H1 (cell line): ENCODE measurements at regions not wholly inside any gene's neighbourhood (a gene's known extent, or its start where the extent isn't known, plus 50 kb on each side); places are given as distances from the start of the nearest gene placed in this dataset.

Experiments
- CTCF ChIA-PET: fragments of 300-600 bp; sonication (Branson Sonifier 250); formaldehyde crosslinking; loops from one replicate; lab custom pipeline; 2021; ENCODE audit not compliant: partially characterized antibody; lab: Charles Lee
- POLR2A ChIA-PET: fragments of 300-600 bp; sonication (Branson Sonifier 250); formaldehyde crosslinking; loops from one replicate; lab custom pipeline; 2021; ENCODE audit warnings: inconsistent platforms; ENCODE audit not compliant: partially characterized antibody; lab: Charles Lee
- DNase-seq, 2 experiments: peaks; one replicate each; pipeline versions ENCODE4 v3.0.0 to v3.0.0-alpha.2; 2010 to 2022; ENCODE audit warnings: low spot score in 2 of 2, low read depth in 1 of 2, mixed read lengths in 1 of 2
- FAIRE-seq: peaks from 2 replicates; lab custom pipeline; 2011; peaks lifted over from hg19 to GRCh38; lab: Jason Lieb, UNC
- H2AFZ ChIP-seq: 2 replicates; pipeline ENCODE4 v1.8.1; 2012; ENCODE audit warnings: low read length, inconsistent platforms
- H2AK5ac ChIP-seq: 2 replicates; pipeline ENCODE4 v1.6.1; 2013; ENCODE audit warnings: low read depth, low read length
- H2BK120ac ChIP-seq: replicated peaks from 2 replicates; pipeline ENCODE3; 2013; ENCODE audit warnings: low read depth, low read length, inconsistent platforms
- H2BK12ac ChIP-seq: 2 replicates; pipeline ENCODE4 v1.6.1; 2013; ENCODE audit warnings: low read depth, low read length
- H2BK15ac ChIP-seq: 2 replicates; pipeline ENCODE4 v1.6.1; 2013; ENCODE audit warnings: low read length
- H2BK20ac ChIP-seq: 2 replicates; pipeline ENCODE4 v1.6.1; 2013; ENCODE audit warnings: low read length
- H2BK5ac ChIP-seq: 2 replicates; pipeline ENCODE4 v1.6.1; 2013; ENCODE audit warnings: low read depth, low read length
- H3K14ac ChIP-seq: 2 replicates; pipeline ENCODE4 v1.6.1; 2013; ENCODE audit warnings: inconsistent platforms; ENCODE audit not compliant: insufficient read length
- H3K18ac ChIP-seq: 2 replicates; pipeline ENCODE4 v1.6.1; 2013; ENCODE audit warnings: low read length; ENCODE audit errors: extremely low read depth
- H3K23ac ChIP-seq: 2 replicates; pipeline ENCODE4 v1.6.1; 2013; ENCODE audit warnings: inconsistent platforms; ENCODE audit not compliant: insufficient read length
- H3K23me2 ChIP-seq: 2 replicates; pipeline ENCODE4 v1.6.1; 2013; ENCODE audit warnings: low read depth, low read length
- H3K27ac ChIP-seq: 2 replicates; pipeline ENCODE4 v1.6.1; 2011; ENCODE audit warnings: low read depth, low read length, inconsistent platforms
- H3K27me3 ChIP-seq, 4 experiments: replicated peaks in 1 of 4; 1 replicate in 1 of 4; 2 replicates in 3 of 4; pipeline versions ENCODE4 v1.6.1 to v1.8.1; 2011 to 2013; ENCODE audit warnings: low read length in 3 of 4, mild to moderate bottlenecking in 3 of 4, inconsistent platforms in 2 of 4, mixed read lengths in 2 of 4, moderate library complexity in 1 of 4; ENCODE audit not compliant: control insufficient read depth in 3 of 4, insufficient read depth in 3 of 4; ENCODE audit errors: extremely low read depth in 1 of 4
- H3K36me3 ChIP-seq, 4 experiments: 2 replicates each; pipeline versions ENCODE4 v1.6.1 to v1.8.1; 2011 to 2013; ENCODE audit warnings: mild to moderate bottlenecking in 4 of 4, low read length in 3 of 4, moderate library complexity in 2 of 4, control low read depth in 1 of 4, inconsistent platforms in 1 of 4; ENCODE audit not compliant: insufficient read depth in 4 of 4, control insufficient read depth in 2 of 4
- H3K4ac ChIP-seq: replicated peaks from 2 replicates; pipeline ENCODE3; 2013; ENCODE audit warnings: low read length, low read depth, mixed read lengths, inconsistent platforms; ENCODE audit not compliant: insufficient read length
- H3K4me1 ChIP-seq, 4 experiments: replicated peaks in 1 of 4; 1 replicate in 1 of 4; 2 replicates in 3 of 4; pipeline versions ENCODE4 v1.6.1 to v1.8.1; 2011 to 2013; ENCODE audit warnings: low read length in 3 of 4, inconsistent platforms in 2 of 4, mixed read lengths in 1 of 4; ENCODE audit not compliant: insufficient read depth in 4 of 4, control insufficient read depth in 3 of 4
- H3K4me2 ChIP-seq, 2 experiments: 2 replicates each; pipeline versions ENCODE4 v1.6.1 to v1.8.1; 2011 to 2013; ENCODE audit warnings: low read depth in 2 of 2, low read length in 2 of 2, control low read depth in 1 of 2, inconsistent platforms in 1 of 2, mild to moderate bottlenecking in 1 of 2; ENCODE audit not compliant: insufficient read depth in 1 of 2
- H3K4me3 ChIP-seq, 4 experiments: fragments of 200-600, 300-600 bp in 1 of 4; sonication (generic), shearing (Covaris generic), sonication (Bioruptor Twin) in 1 of 4; 2 replicates each; pipeline versions ENCODE4 v1.5.1 to v1.8.1; 2011 to 2016; ENCODE audit warnings: low read length in 4 of 4, low read depth in 3 of 4, control low read depth in 2 of 4, inconsistent platforms in 2 of 4, mild to moderate bottlenecking in 2 of 4, mixed read lengths in 1 of 4, moderate library complexity in 1 of 4; ENCODE audit not compliant: insufficient read depth in 2 of 4; ENCODE audit errors: extremely low read depth in 1 of 4
- H3K56ac ChIP-seq: replicated peaks from 2 replicates; pipeline ENCODE3; 2013; ENCODE audit warnings: low read depth, mild to moderate bottlenecking, mixed read lengths, low read length, inconsistent platforms; ENCODE audit not compliant: insufficient read length
- H3K79me1 ChIP-seq: 2 replicates; pipeline ENCODE4 v1.6.1; 2013; ENCODE audit warnings: low read depth, low read length, control low read depth
- H3K79me2 ChIP-seq, 2 experiments: 2 replicates each; pipeline versions ENCODE4 v1.6.1 to v1.8.1; 2012 to 2013; ENCODE audit warnings: low read length in 2 of 2, mild to moderate bottlenecking in 2 of 2, inconsistent platforms in 1 of 2; ENCODE audit not compliant: insufficient read depth in 2 of 2, control insufficient read depth in 1 of 2
- H3K9ac ChIP-seq, 4 experiments: replicated peaks in 1 of 4; 1 replicate in 1 of 4; 2 replicates in 3 of 4; pipeline versions ENCODE4 v1.6.1 to v1.8.1; 2011 to 2013; ENCODE audit warnings: low read depth in 3 of 4, low read length in 3 of 4, control low read depth in 2 of 4, mild to moderate bottlenecking in 2 of 4, moderate library complexity in 2 of 4, inconsistent platforms in 1 of 4; ENCODE audit errors: extremely low read depth in 1 of 4
- H3K9me3 ChIP-seq, 2 experiments: 2 replicates each; pipeline versions ENCODE4 v1.6.1 to v1.8.1; 2012 to 2013; ENCODE audit warnings: mild to moderate bottlenecking in 2 of 2, moderate library complexity in 2 of 2, control low read depth in 1 of 2, inconsistent platforms in 1 of 2, low read depth in 1 of 2, low read length in 1 of 2, mixed read lengths in 1 of 2; ENCODE audit not compliant: insufficient read depth in 2 of 2
- H4K20me1 ChIP-seq, 2 experiments: replicated peaks in 1 of 2; 2 replicates each; pipeline versions ENCODE3 to v1.8.1; 2011 to 2013; ENCODE audit warnings: inconsistent platforms in 2 of 2, low read length in 2 of 2, mild to moderate bottlenecking in 1 of 2; ENCODE audit not compliant: insufficient read depth in 2 of 2, control insufficient read depth in 1 of 2
- H4K5ac ChIP-seq: 2 replicates; pipeline ENCODE4 v1.6.1; 2013; ENCODE audit warnings: low read length, low read depth, mixed read lengths, inconsistent platforms; ENCODE audit not compliant: insufficient read length
- H4K8ac ChIP-seq: 2 replicates; pipeline ENCODE4 v1.8.0; 2013; ENCODE audit warnings: mild to moderate bottlenecking, moderate library complexity, low read length, inconsistent platforms; ENCODE audit not compliant: insufficient read depth; ENCODE audit errors: extremely low read depth
- H4K91ac ChIP-seq: replicated peaks from 2 replicates; pipeline ENCODE3; 2013; ENCODE audit warnings: low read length, mixed read lengths, inconsistent platforms; ENCODE audit not compliant: insufficient read length
- POU5F1 ChIP-seq: IDR thresholded peaks from 2 replicates; pipeline ENCODE4 v1.6.1; 2011; ENCODE audit warnings: low read depth, mild to moderate bottlenecking, low read length, moderate library complexity
- WGBS, 2 experiments: shearing (Covaris generic) in 1 of 2; methylation state at CpG; one replicate each; pipeline versions ENCODE4 v1.1.6 to v1.1.7; 2013 to 2015; ENCODE audit warnings: low lambda C conversion rate in 2 of 2, mixed read lengths in 2 of 2, inconsistent platforms in 1 of 2, low coverage in 1 of 2, missing lambda C conversion rate in 1 of 2; ENCODE audit not compliant: insufficient replicate concordance in 2 of 2, insufficient coverage in 1 of 2, insufficient read length in 1 of 2; ENCODE audit errors: extremely low coverage in 1 of 2, missing lambda C conversion rate in 1 of 2; 5-methylcytosine and 5-hydroxymethylcytosine counted together

GRCh38 chr5:67748165-67748690 lies 467.3 kb upstream of the PIK3R1 start:
- POLR2A ChIA-PET: interaction anchor here (1.5 kb wide), 1 partner anchor 44 kb away, joined by 3 read pairs; no protein-coding TSS in a partner anchor
- no peaks in the 10 kb centered on the region for H4K20me1 ChIP-seq
- TF ChIP-seq POU5F1: no peak

More at GRCh38 chr5:67748165-67748690, 467.3 kb upstream of the PIK3R1 start:
- Histone ChIP-seq H2BK15ac (no peak overlapping the region), H3K36me3 (no peaks in the 10 kb centered on the region), H3K27me3 (peaks cover 0 to 2% (median 0%) of the 10 kb centered on the region in 4 experiments; a peak in 1 of 7 replicates), H3K9ac (no peak overlapping the region), H3K4me2 (no peak overlapping the region), H2BK12ac (no peak overlapping the region), H2BK20ac (no peak overlapping the region), H3K9me3 (peaks cover 0 to 3% of the 10 kb centered on the region in 2 experiments; a peak in 1 of 4 replicates), H4K5ac (no peak overlapping the region), H4K8ac (no peak overlapping the region), H3K4ac (no peak overlapping the region), H3K23me2 (no peaks in the 10 kb centered on the region), H3K27ac (no peak overlapping the region), H3K23ac (no peak overlapping the region), H3K18ac (no peak overlapping the region), H2BK5ac (no peak overlapping the region), H3K14ac (no peak overlapping the region), H2AK5ac (no peak overlapping the region), H3K79me1 (peaks cover 3% of the 10 kb centered on the region), H3K56ac (no peak overlapping the region), H4K91ac (no peak overlapping the region), H3K4me1 (peaks cover 0 to 6% (median 2%) of the 10 kb centered on the region in 4 experiments; a peak in 3 of 7 replicates), H2AFZ (no peak overlapping the region), H2BK120ac (no peak overlapping the region), H3K4me3 (no peak overlapping the region), H3K79me2 (no peaks in the 10 kb centered on the region)
- CTCF ChIA-PET: no interaction called here
- DNase-seq: no peak
- WGBS, 2 experiments: 72% methylated on average over 1 of the region's 1 CpG; no CpG with 5 or more reads in 1 of the 2 experiments
- FAIRE-seq: no peak
